ENCODE measurements at regions not wholly inside any gene's neighbourhood (a gene's known extent, or its start where the extent isn't known, plus 50 kb on each side); places are given as distances from the start of the nearest gene placed in this dataset.
A peak's percentile ranks its signal among the peaks of the same experiment; 100 is the strongest.
"Not testable (repeated sequence)": the region's sequence is repeated elsewhere in the genome, so short reads cannot be mapped to it uniquely, and the experiment has no call there.

DNA sequence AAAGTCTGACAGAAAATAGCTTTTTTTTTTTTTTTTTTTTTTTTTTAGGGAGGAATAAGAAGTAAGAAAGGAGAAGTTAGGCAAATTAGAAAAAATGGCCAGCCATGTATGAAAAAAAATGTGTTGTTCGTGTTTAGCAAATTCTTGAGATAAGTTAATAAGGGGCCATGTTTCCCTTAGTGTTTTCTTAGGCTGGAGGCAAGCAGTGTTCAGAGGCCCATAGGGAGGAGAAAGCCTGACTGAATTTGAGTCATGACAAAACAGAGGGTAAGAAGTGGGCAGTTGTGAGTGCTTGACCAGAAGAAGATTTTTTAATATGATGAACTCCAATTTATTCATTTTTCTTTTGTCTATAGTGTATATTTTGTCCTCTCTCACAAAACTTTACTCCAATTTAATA lies 766.4 kb downstream of the FAM181B start:
- DNase-seq = no peak

DNA sequence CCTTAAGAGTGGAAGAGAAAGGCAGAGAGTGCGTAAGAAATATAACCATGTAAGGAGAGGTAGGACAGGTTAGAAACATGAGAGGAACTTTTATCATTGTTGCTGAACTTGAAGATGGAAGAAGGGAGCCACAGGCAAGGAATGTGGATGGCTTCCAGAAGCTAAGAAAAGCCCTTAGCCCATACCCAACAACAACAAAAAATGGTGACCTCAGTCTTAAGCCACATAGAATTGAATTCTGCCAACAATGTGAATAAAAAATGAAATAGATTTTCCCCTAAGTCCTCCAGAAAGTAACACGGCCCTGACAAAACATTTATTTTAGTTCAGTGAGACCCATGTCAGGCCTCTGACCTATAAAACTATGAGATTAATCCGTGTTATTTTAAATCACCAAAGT lies 767.3 kb downstream of the FAM181B start:
- no peak for DNase-seq

DNA sequence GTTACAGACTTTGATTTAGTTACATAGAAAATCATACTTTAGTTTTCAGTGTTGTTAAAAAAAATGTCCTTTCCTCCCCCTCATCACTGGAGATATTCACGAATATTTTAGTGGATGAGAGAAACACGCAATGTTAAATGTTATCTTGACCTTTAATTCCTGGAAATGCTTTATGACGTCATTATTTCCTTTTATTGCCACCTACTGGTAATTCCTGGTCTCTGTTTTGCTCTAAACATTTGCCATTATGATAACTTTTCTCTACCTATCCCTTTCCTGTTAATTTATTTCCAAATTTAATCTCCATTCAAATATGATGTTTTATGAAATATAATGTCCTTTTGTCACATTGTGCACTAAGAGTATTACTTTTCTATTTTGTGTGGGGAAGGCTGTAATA lies 770.6 kb downstream of the FAM181B start:
- no peak for DNase-seq

DNA sequence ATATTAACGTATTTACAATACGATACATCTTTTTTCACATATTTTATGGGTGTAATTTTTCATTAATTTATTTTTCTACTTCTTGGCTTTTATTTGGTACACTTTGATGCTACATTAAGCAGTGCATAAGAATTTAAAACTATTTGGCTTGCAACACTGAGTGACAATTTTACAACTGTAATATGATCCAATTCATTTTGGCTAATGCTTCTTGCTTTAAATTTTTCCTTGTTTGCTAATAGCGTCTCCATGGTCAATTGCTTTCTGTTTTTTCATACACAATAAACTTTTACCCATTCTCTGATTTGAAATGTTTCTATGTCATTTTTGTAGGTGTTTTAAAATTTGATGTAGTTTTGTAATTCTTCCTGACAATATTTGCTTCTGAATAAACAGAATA lies 773.2 kb downstream of the FAM181B start:
- DNase-seq = no peak

DNA sequence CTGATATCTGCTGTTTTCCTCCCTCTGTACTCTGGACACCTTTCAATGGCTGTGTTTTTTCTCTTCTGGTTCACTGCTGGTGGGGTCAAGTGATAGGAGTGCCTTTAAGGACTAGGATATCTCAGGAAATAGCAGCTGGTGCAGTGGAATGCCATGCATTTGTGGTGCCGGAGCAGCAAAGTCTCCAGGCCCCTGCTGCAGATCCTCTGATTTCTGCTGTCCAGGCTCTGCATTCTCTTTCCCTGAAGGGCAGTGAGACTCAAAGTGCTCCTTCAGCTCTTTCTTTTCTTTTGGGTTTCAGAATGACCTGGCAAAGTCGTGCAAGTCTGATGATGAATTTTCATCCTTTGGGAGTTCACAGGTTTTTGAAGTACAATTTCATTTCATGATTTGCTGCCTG lies 774.3 kb downstream of the FAM181B start:
- DNase-seq = peak; percentile 20

DNA sequence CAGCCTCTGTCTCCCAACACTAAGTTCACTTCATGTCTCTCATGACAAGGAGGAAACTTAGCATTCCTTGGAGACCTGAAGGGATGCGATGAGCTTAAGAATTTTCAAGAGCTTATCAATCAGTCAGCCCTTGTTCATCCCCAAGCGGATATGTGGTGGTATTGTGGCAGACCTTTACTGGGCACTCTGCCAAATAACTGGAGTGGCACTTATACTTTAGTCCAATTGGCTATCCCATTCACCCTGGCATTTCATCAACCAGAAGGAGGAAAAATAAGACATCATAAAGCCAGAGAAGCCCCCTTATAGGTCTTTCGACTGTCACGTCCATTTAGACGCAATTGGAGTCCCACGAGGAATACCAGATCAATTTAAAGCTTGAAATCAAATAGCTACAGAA lies 779.4 kb downstream of the FAM181B start:
- DNase-seq = not testable (repeated sequence)

DNA sequence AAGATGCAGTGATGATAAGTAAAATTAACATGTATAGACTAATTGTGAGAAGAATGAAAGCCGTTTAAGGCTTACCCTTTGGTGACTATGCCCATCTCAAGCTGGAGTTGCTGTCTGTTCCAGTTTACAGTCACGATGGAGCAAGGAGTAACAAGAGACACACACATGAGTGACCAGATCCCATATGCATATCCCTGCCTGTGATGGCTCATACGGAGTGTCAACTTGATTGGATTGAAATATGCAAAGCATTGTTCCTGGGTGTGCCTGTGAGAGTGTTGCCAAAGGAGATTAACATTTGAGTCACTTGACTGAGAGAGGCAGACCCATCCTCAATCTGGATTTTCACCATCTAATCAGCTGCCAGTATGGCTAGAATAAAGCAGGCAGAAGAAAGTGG lies 786.8 kb downstream of the FAM181B start:
- no peak for DNase-seq

DNA sequence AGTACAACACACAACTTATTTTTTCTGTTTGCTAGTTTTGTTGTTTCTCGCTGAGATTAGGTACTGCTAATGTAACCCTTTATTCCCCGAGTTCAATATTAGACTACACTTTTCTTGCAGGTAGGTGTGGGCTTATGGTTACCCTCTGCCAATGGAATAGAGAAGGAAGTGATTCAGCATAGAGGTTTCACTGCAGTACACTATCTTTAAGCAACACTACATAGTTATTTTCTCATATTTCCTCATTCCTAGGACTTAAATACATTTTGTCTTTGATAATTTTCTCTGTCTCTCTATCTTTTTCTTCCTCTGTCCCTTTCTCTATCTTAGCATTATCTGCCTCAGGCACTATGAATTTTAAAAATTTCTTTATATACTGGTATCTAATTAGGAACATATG lies 791.0 kb downstream of the FAM181B start:
- DNase-seq = no peak

DNA sequence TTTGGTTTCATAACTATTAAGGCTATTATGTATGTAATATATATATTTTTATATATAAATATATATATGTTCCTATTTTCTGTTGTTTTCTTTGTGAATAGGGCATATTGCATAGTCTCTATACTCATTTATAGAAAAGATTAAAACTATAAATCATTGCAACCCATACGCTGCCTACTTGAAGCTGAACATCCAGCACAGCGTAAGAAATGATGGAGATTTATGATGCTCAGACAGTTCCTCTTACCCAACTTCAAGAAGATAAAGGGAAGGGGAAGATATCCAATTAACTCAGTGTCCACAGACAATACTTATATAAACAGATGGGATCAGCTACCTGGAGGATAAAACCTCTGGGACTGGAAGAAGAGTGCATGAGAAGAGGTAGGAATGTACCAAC lies 791.7 kb downstream of the FAM181B start:
- DNase-seq = no peak

DNA sequence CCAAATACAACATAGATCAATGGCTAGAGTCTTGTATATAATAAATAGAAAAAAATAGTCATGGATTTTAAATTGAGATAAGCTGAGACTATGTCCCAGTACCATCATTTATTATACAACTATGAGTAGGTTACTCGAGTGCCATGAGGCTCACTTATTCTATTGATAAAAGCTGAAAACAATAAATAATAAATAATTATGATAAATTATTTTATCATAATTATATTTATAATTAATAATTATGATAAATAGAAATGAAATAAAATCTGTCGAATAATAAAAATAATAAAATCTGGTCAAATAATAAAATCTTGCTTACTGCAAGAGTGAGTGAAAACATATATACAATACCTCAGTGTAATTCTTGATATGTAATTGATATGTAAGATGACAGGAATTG lies 801.4 kb downstream of the FAM181B start:
- no peak for DNase-seq

DNA sequence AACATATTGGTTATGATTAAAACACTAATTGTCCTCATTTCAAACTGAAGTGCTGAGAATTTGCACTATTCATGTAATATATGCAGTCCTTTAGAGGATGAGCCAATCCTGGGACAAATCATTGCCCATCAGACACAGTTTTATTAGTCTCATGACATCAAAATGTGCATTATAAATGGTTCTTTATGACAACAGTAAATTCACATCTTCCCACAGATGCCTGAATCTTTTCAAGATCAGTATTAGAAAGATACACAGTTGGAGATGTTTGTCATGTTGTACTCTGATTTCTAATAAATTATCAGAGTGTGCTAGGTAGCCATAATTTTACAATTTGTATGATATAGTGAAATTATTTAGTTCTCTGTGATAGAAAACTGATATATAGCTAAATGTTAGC lies 813.5 kb downstream of the FAM181B start:
- no peak for DNase-seq

DNA sequence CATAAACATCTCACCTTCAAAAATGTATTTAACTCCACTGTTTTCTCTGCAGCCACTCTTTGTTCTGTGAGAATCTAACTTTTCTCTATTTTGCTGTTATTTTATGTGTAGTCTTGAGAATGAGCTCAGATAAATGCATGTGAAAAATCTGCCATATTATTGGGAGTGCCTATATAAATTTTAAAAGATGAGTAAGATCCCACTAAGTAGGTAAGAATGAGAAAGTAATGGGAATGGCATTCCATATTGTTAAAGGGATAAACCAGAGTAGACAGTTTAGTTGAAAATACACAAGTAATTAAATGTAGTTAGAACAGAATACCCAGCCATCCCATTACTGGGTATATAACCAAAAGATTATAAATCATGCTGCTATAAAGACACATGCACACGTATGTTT lies 817.2 kb downstream of the FAM181B start:
- no peak for DNase-seq

DNA sequence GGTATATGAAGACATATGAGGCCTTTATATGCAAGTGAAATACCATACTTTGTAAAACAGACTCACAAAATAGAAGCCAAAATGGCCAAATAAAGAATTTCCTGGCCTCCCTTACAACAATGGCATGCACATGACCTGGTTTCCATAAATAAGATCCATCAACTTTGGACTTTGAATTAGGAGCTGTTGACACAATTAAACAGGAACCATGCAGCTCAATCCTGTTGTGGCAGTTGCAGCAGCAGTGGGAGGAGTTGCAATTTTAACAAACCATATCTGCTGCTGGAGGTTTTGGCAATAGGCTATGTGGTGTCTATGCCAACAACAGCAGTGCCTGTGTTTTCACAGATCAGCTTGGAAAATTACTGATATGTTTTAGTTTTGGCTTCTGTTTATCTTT lies 818.6 kb downstream of the FAM181B start:
- DNase-seq = no peak

DNA sequence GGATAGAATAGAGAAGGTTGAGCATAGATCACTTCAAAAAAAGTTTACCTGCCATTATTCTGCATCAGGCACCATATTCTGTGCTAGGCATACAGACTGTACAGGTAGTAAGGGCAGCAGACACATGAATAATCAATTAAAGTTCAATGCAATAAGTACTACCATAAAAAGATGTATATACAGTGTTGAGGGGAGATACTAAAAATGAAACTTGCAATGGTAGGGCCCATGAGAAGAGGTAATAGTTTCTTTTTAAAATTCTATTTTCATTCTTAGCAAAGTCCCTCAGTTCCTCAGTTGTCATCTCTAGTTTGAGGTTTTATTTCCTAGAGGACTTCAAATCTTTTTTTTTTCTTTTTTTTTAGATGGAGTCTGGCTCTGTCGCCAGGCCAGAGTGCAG lies 819.9 kb downstream of the FAM181B start:
- DNase-seq = no peak

DNA sequence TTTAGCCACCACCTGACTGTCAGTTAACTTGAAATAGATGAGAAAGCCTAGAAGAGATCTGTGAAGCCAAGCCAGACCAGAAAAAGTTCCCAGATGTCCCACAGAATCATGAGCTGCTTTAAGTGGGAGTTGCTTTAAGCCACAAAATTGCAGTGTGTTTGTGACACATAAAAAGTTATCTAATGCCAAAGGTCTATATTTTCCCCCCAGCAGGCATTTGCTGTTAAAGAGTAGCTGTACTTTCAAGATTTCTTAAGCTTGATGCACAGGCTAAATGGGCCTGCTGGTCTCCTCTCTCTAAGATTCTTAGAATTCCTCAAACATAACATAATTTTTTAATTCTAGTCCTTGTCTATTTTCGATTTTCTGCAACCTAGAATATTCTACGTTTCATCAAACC lies 825.7 kb downstream of the FAM181B start:
- peak; percentile 14 for DNase-seq

DNA sequence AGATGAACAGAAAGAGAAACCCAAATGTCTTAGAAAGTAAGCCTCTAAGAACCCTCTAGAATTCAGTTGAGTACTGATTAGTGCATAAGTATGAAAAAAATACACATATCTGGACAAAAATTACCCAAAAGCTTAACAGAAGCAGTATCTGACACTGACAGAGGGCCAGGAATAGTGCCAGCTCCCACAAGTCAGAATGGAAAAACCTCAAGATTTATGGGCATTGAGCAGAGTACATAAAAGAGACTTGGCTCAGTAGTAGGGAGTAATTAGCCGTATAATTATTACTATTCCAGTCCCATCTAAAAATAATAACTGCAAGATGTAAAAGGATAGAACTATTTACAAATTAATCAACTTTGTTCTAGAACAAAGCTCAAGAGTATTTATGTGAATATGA lies 834.5 kb downstream of the FAM181B start:
- no peak for DNase-seq

DNA sequence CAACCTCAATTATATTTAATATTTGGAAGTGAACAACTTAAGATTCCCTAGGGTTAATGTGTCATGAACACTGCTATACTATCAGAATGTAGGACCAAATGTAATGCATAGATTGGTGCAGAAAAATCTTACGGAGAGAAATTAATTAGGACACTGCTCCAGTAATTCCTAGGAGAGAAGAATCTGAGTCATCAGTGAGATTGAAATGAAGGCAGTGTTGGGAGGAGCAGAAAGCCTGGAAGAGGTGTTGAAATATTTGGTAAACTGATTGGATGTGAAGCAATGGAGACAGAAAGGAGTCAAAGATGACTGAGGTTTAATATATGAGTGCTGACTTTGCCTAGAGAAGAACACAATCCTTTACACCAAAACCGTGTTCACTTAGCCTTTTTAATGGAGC lies 836.0 kb downstream of the FAM181B start:
- DNase-seq = no peak

DNA sequence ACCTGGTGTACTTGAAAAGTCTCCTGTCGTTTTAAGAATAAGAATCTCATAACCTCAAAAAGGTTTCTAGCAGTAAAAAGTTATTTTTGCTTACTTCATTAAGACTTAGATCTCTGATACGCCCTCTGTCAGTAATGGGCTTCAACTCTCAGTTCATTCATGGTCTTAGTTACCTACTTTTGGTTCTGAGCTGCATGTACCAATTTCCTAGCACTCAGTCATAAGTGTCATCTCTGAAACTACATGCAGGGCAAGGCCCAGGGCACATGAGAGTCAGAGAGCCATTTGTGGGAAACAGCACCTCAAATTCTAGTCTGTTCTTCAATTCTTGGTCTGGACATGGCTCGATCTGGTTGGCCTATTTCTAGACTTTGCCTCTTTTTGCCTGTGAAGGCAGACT lies 838.4 kb downstream of the FAM181B start:
- no peak for DNase-seq

DNA sequence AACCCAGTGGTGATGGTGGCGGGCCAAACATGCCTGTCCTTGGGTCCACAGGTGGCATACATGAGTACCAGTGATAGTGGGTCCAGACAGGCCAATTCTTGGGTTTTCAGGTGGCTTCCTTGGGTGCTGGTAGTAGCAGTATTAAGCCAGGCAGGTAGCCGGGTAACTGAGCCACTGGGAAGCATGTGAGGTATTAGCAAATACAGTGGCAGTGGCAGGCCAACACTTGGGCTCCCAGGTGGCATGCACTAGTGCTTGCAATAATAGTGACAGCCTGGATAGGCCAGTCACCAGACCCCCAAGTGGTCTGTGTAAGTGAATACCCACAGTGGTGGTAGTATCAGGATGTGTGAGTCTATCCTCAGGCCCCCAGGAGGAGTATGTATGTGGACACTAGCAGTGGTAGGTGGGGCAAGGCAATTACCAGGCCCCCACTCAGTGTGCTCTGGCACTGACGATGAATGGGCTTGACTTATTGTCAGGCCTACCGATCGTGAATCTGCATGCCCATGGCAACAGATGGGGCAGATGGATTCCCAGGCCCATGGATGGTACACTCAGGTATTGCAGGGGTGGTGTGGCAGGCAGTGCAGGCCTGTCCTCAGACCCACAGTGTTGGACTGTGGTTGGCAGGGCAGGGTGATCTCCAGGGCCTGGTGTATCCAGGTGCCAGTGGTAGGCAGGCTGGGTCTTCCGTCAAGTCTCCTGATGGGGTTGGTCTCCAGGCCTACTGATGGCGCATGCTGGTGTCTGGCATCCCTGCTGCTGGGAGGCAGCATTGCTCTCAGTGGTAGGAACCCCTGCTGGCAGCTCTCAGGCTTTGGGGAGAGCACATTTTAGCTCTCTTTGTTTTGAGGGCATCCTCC lies 840.7 kb downstream of the FAM181B start:
- no peak for DNase-seq

DNA sequence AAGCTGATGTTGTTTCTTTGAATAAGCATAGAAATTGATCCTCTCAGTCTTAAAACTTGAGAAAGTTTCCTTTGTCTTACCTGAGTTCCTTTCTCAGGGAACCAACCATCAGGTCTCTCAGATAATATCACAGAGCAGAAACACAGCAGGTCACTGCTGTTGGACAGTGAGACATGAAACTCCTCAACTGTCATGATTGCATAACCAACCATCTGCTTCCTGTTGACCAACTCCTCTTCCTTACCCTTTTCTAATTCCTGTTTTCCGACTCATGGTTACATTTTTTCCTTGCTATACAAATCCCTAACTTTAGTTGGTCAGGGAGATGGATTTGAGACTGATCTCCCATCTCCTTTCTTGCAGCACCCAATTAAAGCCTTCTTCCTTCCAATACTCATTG lies 845.3 kb downstream of the FAM181B start:
- DNase-seq = no peak

DNA sequence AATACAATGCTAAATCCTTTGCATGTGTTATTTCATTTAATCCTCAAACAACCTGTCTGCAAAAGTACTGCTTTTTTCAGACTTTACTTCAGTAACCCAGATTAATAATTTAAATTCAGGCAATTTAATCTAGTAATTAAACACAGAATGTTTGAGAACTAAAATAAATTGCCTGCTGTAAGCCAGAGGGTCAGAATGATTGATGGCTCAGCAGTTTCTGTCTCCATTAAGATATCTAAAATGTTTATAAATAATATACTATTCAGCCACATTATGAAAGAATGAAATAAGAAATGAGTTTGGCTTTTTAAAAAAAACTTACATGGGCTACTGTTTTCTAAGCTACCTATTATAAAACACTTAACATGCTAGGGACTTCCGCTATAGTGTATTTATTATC lies 846.0 kb downstream of the FAM181B start:
- no peak for DNase-seq

DNA sequence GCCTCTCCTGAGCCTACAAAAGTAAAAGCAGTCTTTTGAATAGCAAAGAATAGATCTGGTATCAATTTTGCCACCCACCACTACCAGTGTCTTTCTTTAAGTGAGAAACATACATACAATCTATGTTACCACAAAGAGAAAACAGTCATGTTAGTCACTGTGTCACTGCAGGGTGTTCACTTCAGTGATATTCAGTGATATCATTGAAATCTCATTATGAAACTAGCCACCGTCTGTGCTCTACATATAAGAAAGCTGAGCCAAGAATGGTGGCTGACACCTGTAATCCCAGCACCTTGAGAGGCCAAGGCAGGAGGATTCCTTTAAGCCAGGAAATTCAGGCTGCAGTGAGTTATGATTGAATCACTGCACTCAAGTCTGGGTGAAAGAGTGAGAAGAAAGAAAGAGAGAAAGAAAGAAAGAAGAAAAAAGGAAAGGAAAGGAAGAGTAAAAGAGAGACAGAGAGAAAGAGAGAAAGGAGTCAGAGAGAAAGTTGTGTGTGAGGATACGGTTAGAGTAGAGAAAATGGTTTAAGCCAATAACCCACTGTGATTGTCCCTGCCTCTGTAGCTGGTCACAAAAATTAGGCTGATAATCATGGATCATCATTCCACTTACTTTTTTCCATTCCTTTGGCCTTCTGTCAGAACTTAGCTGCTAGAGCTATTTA lies 847.1 kb downstream of the FAM181B start:
- no peak for DNase-seq

DNA sequence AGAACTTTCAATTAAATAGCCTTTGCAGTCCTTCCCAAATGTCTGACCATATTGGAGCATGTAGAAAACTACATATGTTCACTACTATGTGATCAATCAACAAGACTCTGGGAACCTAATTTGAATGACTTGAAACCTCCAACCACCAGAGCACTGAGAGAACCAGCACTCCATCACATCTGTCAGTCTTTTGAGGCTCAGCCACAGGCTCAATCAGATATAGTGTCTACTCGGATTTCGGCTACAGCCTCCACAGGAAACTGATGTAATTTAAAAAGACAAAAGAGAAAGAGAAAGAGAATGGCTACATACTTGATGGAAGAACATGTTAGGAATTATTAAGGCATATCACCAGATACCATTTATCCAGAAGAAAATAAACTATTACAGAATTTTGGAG lies 859.0 kb downstream of the FAM181B start:
- no peak for DNase-seq

DNA sequence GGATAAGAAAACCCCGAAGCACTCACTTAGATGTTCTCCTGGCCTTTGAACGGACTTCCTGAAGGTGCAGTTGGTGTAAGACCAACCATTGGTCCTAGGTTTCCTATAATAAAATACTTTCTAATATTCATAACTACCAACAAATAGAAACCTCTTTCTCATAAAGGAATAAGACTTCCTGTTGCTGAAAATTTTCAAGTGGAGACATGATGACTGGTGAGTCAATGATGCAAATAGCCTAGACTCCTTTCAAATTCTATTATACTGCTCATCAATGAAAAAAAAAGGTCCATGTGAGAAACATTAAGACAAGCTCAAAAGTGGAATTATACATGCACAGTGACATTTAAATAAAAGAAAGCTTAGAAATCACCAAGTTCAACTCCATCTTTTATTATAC lies 862.8 kb downstream of the FAM181B start:
- no peak for DNase-seq

DNA sequence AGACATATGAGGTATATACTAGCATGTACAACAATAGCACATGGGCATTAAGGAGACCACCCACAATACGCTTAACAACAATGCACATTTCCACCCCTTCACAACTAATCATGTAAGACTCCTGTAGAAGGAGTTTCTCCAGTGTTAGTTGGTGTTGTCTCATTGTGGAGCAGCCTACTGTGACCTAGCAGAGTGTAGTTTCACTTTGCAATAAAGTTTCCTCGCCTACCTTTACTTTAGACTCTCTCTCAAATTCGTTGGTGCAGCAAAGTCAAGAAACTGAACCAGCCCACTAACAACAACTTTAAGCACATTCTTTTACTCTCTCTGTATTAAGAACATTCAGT lies 863.6 kb downstream of the FAM181B start:
- DNase-seq = no peak

Data from right hindlimb (tissue), 1 donor.